Neural progenitor cell (in vitro differentiated cells): ENCODE measurements at regions not wholly inside any gene's neighbourhood (a gene's known extent, or its start where the extent isn't known, plus 50 kb on each side); places are given as distances from the start of the nearest gene placed in this dataset.

Experiments
- EZH2 ChIP-seq: fragments of 200-600 bp; sonication (generic); IDR thresholded peaks from 2 replicates; pipeline ENCODE4 v1.6.1; 2017; ENCODE audit warnings: antibody characterized with exemption, mild to moderate bottlenecking, moderate library complexity
- TF ChIP-seq, protein P1 (sequence below): fragments of 200-600 bp; sonication (generic); IDR thresholded peaks from 2 replicates; pipeline ENCODE4 v1.5.1; 2017; ENCODE audit warnings: antibody characterized with exemption, mild to moderate bottlenecking

DNA sequence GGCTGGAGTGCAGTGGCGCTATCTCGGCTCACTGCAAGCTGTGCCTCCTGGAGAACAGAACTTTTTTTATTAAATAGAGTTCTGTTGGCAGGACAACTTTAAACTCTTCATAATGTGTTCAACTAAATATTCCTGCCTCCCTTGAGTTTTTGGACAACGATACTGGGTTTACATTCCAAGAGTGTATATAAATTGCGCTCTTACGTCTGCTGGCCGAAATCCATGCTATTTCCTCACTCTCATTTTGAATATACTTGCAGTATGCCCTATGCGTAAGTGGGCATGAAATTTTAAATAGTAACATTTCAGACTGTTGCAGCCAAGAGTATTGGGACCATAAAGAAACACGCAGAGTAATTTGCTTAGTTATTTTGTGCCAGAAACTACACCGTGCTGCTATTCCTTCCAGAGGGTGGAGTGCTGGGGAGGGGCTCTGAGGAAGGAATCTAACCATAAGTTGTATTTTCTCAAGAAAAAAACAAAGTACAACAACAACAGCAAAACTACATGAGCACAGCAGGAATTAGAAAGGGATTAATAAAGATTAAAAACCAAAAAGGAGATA lies 480.0 kb downstream of the NLGN4X start:
- no peak for TF ChIP-seq EZH2
- TF ChIP-seq, protein P1, sequence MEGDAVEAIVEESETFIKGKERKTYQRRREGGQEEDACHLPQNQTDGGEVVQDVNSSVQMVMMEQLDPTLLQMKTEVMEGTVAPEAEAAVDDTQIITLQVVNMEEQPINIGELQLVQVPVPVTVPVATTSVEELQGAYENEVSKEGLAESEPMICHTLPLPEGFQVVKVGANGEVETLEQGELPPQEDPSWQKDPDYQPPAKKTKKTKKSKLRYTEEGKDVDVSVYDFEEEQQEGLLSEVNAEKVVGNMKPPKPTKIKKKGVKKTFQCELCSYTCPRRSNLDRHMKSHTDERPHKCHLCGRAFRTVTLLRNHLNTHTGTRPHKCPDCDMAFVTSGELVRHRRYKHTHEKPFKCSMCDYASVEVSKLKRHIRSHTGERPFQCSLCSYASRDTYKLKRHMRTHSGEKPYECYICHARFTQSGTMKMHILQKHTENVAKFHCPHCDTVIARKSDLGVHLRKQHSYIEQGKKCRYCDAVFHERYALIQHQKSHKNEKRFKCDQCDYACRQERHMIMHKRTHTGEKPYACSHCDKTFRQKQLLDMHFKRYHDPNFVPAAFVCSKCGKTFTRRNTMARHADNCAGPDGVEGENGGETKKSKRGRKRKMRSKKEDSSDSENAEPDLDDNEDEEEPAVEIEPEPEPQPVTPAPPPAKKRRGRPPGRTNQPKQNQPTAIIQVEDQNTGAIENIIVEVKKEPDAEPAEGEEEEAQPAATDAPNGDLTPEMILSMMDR, result no peak
